ENCODE measurements at regions not wholly inside any gene's neighbourhood (a gene's known extent, or its start where the extent isn't known, plus 50 kb on each side); places are given as distances from the start of the nearest gene placed in this dataset.

- TF ChIP-seq CTCF (conservative IDR thresholded peaks at IDR 0.05; ENCODE audit: low read depth, low read length): no peak
- no peak for DNase-seq (ENCODE audit: low read depth)
- no peak overlapping the region for H3K4me3 ChIP-seq (ENCODE audit: low read length)
Observed at GRCh38 chr5:163826201-163826600, 320.8 kb downstream of the MAT2B start.

DNA sequence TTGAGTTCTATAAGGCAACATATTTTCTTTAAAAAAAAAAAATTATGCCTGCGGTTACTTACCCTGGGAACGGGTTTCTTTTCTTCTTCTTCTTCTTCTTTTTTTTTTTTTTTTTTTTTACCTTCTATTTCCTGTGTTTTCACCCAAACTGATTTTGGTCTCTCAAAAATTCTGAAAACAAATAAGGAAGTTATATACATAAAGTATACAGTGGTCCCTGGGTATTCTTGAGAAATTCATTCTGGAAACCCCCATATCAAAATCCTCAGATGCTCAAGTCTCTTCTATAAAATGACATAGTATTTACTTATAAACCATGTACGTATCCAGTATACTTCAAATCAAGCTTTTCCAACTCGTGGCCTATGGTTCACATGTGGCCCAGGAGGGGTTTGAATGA lies 326.7 kb downstream of the MAT2B start:
- DNase-seq (ENCODE audit: low read depth): no peak
- no peak for TF ChIP-seq CTCF (conservative IDR thresholded peaks at IDR 0.05; ENCODE audit: low read depth, low read length)
- H3K4me3 ChIP-seq (ENCODE audit: low read length): no peak overlapping the region

GRCh38 chr5:163838738-163839137 lies 333.3 kb downstream of the MAT2B start:
- TF ChIP-seq CTCF (conservative IDR thresholded peaks at IDR 0.05; ENCODE audit: low read depth, low read length): no peak
- H3K4me3 ChIP-seq (ENCODE audit: low read length): no peak overlapping the region
- DNase-seq (ENCODE audit: low read depth): no peak

- no peak for TF ChIP-seq CTCF (conservative IDR thresholded peaks at IDR 0.05; ENCODE audit: low read depth, low read length)
Observed at GRCh38 chr5:163846512-163846911, 341.1 kb downstream of the MAT2B start.

DNA sequence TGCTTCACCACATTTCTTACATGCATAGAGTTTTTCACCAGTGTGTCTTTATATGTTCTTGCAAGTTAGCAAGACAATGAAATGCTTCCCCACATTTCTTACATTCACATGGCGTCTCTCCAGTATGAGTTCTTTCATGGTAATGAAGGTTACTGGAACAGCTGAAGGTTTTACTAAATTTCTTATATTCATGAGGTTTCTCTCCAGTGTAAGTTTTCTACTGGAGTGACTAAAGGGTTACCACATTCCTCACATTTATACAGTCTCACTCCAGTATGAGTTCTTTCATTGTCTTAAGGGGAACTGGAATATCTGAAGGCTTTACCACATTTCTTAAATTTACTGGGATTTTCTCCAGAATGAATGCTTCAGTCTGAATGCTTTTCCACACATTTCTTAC lies 350.3 kb downstream of the MAT2B start:
- H3K4me3 ChIP-seq (ENCODE audit: low read length): no peak overlapping the region
- no peak for TF ChIP-seq CTCF (conservative IDR thresholded peaks at IDR 0.05; ENCODE audit: low read depth, low read length)
- no peak for DNase-seq (ENCODE audit: low read depth)

More at GRCh38 chr5:163846512-163846911, 341.1 kb downstream of the MAT2B start:
- H3K4me3 ChIP-seq (ENCODE audit: low read length): no peak overlapping the region
- DNase-seq (ENCODE audit: low read depth): no peak

- H3K4me3 ChIP-seq (ENCODE audit: low read length): no peak overlapping the region
- no peak for DNase-seq (ENCODE audit: low read depth)
- no peak for TF ChIP-seq CTCF (conservative IDR thresholded peaks at IDR 0.05; ENCODE audit: low read depth, low read length)
Observed at GRCh38 chr5:163861670-163862069, 356.3 kb downstream of the MAT2B start.

DNA sequence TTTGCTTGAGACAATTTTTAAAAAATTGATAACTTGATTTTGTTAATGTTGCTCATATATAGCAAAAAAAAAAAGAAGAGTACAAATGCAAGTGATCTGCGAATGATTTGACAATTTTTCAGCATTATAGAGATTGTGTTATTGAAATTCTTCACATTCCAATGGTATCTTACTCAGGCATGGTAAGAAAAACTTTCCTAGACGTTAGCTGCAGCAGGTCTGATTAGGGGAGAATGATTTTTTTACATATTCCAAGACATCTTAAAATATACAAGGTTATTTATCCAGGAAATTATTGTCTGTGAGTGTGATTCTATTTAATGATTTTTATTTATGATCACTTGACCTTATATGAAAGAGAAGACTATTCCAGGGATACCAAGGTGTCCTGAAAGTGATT lies 361.9 kb downstream of the MAT2B start:
- no peak for DNase-seq (ENCODE audit: low read depth)
- H3K4me3 ChIP-seq (ENCODE audit: low read length): no peak overlapping the region
- TF ChIP-seq CTCF (conservative IDR thresholded peaks at IDR 0.05; ENCODE audit: low read depth, low read length): no peak
